ENCODE measurements at regions not wholly inside any gene's neighbourhood (a gene's known extent, or its start where the extent isn't known, plus 50 kb on each side); places are given as distances from the start of the nearest gene placed in this dataset.

DNA sequence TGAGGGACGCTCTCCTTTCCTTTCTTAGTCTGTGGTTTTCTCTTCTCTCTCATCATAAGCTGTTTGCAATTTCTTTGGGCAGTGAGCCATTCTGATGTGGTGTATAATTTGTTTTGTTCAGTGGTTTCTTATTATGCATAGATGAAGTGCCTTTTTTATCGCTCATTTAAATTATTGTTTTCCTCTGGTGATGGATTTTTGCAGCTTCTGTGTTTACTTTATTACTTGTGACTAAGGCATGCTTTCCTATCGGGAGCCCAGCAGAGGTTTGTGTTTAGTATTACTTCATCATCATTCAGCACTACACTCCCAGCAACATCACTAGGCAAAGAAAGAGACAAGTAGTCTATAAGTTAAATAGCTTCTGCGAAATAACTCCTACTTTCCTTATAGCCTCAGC is 586.6 kb upstream of the NOVA1 start:
- H3K9me3 Mint-ChIP-seq, result peaks cover 7% of the 10 kb centered on the region

DNA sequence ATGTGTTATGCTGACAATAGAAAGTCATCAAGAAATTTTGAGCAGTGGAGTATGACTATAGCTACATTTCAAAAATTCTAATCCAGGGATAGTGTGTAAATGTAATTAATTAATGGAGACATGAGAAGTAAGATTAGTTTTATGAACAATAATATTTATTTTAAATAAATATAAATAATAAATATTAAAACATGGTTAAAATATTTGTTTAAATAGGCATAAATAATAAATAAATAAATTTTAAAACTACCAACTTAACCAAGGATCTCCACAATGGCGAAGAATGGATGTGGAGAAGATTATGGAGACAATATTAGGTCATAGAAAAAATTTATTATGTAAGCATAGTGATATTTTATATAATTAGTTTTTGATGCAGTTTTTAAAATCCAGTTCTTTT is 588.2 kb upstream of the NOVA1 start:
- Mint-ChIP-seq H3K4me3 (no peak overlapping the region), H3K4me1 (no peaks in the 10 kb centered on the region), H3K9me3 (peaks cover 8% of the 10 kb centered on the region), H3K36me3 (no peaks in the 10 kb centered on the region), H3K27me3 (no peaks in the 10 kb centered on the region), H3K27ac (no peak overlapping the region)
- DNase-seq, result no peak

More for the DNA sequence above, 586.6 kb upstream of the NOVA1 start:
- DNase-seq, result no peak
- no peaks in the 10 kb centered on the region for H3K36me3 Mint-ChIP-seq
- no peaks in the 10 kb centered on the region for H3K27me3 Mint-ChIP-seq
- no peak overlapping the region for H3K4me3 Mint-ChIP-seq
- H3K27ac Mint-ChIP-seq, result no peak overlapping the region
- no peaks in the 10 kb centered on the region for H3K4me1 Mint-ChIP-seq

DNA sequence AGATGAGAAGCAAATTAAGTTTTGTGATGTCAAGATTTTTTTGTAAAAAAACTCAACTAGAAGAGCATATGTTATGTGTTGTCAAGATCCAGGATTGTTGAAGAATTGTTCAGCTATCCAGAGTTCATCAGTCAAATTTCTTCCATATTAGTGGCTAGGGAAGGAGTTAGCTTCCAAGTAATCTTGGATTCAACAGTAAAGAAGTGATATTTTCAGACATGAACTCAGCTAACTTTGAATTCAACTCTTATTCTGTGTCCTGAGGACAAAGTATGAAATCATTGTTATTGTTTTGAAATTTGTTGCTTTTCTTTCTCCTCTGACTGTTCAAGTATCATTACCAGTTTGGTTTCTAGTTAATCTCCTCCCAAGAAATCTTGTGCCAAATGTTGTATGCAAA is 589.3 kb upstream of the NOVA1 start:
- no peak overlapping the region for H3K4me3 Mint-ChIP-seq
- H3K9me3 Mint-ChIP-seq, result peaks cover 6% of the 10 kb centered on the region
- no peaks in the 10 kb centered on the region for H3K4me1 Mint-ChIP-seq
- DNase-seq, result no peak
- no peak overlapping the region for H3K27ac Mint-ChIP-seq
- H3K36me3 Mint-ChIP-seq, result no peaks in the 10 kb centered on the region
- no peaks in the 10 kb centered on the region for H3K27me3 Mint-ChIP-seq

DNA sequence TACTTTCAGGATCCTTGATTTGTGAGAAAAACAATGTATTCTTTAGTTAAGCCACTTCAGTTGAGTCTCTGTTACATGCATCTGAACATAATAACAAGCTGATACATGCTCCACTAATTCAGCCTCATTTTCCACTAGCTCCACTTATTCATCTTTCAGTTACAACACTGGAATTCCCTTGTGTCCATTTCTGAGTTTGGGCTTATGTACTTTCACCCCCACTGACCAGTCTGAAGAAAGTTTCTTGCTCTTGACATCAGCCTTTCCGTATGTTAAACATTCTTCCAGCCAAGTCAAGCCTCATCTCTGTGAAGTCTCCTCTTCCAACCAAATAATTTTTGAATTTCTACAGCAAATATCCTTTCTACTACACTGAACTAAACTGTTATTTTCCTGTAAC is 592.5 kb upstream of the NOVA1 start:
- Mint-ChIP-seq H3K36me3 (no peaks in the 10 kb centered on the region), H3K27ac (no peak overlapping the region), H3K27me3 (no peaks in the 10 kb centered on the region), H3K4me3 (no peak overlapping the region), H3K9me3 (peaks cover 9% of the 10 kb centered on the region), H3K4me1 (no peaks in the 10 kb centered on the region)
- no peak for DNase-seq

DNA sequence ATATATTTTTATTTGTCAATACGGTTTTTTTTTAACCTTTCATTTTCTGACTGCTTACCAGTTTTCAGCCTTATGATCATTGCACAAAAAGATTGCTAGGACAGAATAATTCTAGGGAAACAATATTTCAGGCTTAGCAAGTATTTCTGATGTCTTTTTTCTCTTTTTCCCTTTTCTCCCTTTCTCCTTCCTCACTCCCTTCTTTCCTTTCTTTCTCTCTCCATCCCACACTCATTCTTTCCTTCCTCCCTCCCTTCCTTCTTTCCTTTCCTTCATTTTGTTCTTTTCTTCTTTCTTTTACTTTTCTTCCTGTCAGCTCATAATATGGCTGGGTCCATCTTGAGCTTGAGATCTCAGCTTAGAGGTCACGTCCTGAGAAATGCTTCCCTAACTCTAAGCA is 601.4 kb upstream of the NOVA1 start:
- no peaks in the 10 kb centered on the region for H3K36me3 Mint-ChIP-seq
- peaks cover 3% of the 10 kb centered on the region for H3K9me3 Mint-ChIP-seq
- no peak overlapping the region for H3K27ac Mint-ChIP-seq
- no peak overlapping the region for H3K4me3 Mint-ChIP-seq
- no peaks in the 10 kb centered on the region for H3K27me3 Mint-ChIP-seq
- no peak for DNase-seq
- no peaks in the 10 kb centered on the region for H3K4me1 Mint-ChIP-seq

DNA sequence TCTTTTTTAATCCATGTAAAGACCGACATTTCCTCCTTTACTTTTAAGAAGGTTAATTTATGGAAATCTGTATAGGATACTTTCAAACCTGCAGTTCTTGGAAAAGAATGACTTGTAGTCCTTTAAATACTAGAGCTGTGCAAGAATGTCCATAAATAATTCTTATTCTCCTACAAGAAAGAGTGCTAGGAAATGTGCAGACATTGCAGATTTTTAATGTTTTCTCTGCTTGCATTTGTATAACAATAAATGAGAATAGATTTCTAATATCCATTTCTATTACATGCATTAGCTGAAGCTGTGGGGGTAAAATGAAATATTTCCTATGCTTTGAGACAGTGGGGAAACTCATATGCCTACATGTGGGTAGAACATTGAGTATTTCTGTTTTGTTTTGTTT is 607.2 kb upstream of the NOVA1 start:
- H3K9me3 Mint-ChIP-seq, result peaks cover 6% of the 10 kb centered on the region
- no peak for DNase-seq
- H3K4me1 Mint-ChIP-seq, result no peaks in the 10 kb centered on the region
- H3K27ac Mint-ChIP-seq, result no peak overlapping the region
- no peaks in the 10 kb centered on the region for H3K36me3 Mint-ChIP-seq
- no peaks in the 10 kb centered on the region for H3K27me3 Mint-ChIP-seq
- no peak overlapping the region for H3K4me3 Mint-ChIP-seq

DNA sequence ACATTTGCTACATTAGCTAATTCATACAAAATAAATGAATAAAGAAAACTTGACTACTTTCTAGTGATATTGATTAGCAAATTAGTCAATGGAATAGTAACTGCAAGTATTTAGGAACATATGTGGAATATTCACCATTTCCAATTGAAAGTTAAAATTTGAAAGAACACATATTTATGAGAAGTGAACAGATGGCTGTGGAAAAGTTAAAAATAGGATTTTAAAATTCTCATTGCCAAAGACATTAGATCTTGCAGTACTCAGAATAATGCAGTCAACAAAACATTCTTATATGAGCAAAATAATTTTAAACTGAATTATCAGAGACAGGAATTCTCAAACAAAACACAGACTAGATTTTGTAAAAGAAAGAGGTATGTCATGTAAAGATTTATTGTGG is 613.9 kb upstream of the NOVA1 start:
- no peak for DNase-seq
- Mint-ChIP-seq H3K4me3 (no peak overlapping the region), H3K27me3 (no peaks in the 10 kb centered on the region), H3K36me3 (no peaks in the 10 kb centered on the region), H3K27ac (no peak overlapping the region), H3K9me3 (peaks cover 11% of the 10 kb centered on the region), H3K4me1 (no peaks in the 10 kb centered on the region)

DNA sequence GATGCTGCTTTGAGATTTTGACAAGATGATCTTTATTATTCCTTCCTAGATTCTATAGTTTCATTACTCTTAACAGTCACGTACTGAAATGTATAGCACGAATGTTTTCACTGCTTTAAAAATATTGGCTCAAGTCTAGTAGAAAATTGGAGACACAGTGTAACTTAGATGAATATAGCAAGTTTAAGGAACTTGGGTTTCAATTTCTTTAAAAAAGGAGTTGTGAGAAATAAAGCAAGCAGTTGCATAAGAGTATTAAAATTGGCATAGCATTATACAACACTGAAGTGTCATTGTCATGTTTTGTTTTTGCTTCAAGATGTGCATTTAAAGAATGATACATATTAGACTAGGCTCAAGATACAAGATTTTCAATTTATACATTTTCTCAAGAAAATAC is 624.8 kb upstream of the NOVA1 start:
- H3K9me3 Mint-ChIP-seq, result peaks cover 20% of the 10 kb centered on the region
- H3K36me3 Mint-ChIP-seq, result no peaks in the 10 kb centered on the region
- H3K27me3 Mint-ChIP-seq, result no peaks in the 10 kb centered on the region
- H3K4me3 Mint-ChIP-seq, result no peak overlapping the region
- no peaks in the 10 kb centered on the region for H3K4me1 Mint-ChIP-seq
- no peak overlapping the region for H3K27ac Mint-ChIP-seq
- no peak for DNase-seq

DNA sequence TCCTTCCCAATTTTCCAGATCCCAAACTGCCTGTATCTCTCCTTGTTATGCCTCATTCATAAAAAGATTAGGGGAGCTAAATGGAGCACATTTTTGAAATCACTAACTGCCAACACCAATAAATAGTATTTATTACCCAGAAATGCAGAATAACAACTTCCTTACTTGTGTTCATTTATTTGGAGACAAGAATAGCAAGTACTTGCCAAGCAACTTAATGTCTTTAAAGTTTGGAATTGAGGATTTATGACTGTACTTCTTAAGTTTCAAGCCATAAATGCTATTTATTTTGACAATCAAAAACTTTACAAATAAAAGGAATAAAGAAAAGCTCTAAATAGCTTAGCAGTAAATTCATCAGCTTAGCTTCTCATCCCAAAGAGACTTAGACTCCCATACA is 626.1 kb upstream of the NOVA1 start:
- no peaks in the 10 kb centered on the region for H3K36me3 Mint-ChIP-seq
- no peak overlapping the region for H3K27ac Mint-ChIP-seq
- DNase-seq, result no peak
- no peaks in the 10 kb centered on the region for H3K27me3 Mint-ChIP-seq
- peaks cover 21% of the 10 kb centered on the region for H3K9me3 Mint-ChIP-seq
- no peaks in the 10 kb centered on the region for H3K4me1 Mint-ChIP-seq
- H3K4me3 Mint-ChIP-seq, result no peak overlapping the region

DNA sequence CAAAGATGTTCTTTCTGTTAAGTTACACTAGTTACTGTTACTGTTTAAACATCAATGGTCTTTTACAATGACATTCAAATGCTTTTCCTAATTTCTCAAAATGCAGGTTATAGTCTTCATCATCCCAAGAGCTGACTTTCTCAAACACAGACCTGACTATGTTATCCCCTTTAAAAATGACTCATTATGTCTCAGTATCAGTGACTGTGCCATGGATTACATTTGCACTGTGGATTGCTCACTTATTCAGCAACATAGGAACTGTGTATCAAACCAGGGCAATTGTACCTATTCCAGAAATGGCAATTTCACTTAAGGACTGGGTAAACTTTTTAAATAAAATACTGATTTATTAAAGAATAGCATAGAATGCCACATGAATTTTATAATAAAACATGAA is 630.2 kb upstream of the NOVA1 start:
- Mint-ChIP-seq H3K9me3 (peaks cover 20% of the 10 kb centered on the region), H3K36me3 (no peaks in the 10 kb centered on the region)
- DNase-seq, result no peak

DNA sequence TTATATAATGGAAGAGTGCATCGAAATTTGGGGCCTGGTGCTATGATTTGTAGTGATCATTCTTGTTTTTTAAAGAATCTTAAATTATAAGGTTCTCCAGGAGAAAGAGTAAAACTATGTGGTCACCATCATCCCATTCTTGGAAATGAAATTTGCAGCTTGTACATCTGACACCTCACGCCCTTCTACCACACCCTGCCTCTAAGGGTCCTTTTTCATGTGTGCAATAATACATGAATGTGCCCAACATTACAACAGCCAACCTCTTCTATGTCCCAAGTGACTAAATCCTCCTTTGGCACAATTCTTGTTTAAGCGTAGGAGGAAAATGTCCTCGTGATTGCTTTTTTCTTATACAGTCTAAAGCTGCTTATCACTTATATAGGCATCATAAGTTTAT is 636.5 kb upstream of the NOVA1 start:
- no peak overlapping the region for H3K27ac Mint-ChIP-seq
- DNase-seq, result no peak
- H3K27me3 Mint-ChIP-seq, result no peaks in the 10 kb centered on the region
- no peaks in the 10 kb centered on the region for H3K36me3 Mint-ChIP-seq
- no peaks in the 10 kb centered on the region for H3K4me1 Mint-ChIP-seq
- H3K9me3 Mint-ChIP-seq, result peaks cover 13% of the 10 kb centered on the region
- no peak overlapping the region for H3K4me3 Mint-ChIP-seq

More for the DNA sequence above, 630.2 kb upstream of the NOVA1 start:
- no peak overlapping the region for H3K4me3 Mint-ChIP-seq
- H3K27ac Mint-ChIP-seq, result no peak overlapping the region
- H3K27me3 Mint-ChIP-seq, result no peaks in the 10 kb centered on the region
- no peaks in the 10 kb centered on the region for H3K4me1 Mint-ChIP-seq

DNA sequence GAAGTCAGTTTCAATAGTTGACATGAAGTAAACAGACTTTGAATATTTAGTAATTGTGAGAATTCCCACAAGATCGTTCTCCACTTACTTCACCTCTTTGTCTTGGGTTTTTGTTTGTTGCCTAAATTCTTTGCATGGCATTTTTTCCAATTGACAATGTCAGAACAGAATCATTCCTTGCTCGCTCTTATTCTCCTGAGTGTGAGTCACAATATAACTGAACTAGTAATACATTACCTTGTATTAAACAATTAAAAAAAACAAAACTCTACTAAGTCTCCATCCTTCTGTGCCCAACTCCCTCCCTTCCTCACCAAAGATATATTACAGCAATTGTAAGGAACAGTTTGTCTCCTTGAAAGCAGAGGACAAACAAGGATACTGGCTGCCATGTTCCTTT is 638.8 kb upstream of the NOVA1 start:
- Mint-ChIP-seq H3K4me3 (no peak overlapping the region), H3K9me3 (peaks cover 12% of the 10 kb centered on the region), H3K4me1 (no peaks in the 10 kb centered on the region), H3K36me3 (no peaks in the 10 kb centered on the region), H3K27me3 (no peaks in the 10 kb centered on the region), H3K27ac (no peak overlapping the region)
- DNase-seq, result no peak

DNA sequence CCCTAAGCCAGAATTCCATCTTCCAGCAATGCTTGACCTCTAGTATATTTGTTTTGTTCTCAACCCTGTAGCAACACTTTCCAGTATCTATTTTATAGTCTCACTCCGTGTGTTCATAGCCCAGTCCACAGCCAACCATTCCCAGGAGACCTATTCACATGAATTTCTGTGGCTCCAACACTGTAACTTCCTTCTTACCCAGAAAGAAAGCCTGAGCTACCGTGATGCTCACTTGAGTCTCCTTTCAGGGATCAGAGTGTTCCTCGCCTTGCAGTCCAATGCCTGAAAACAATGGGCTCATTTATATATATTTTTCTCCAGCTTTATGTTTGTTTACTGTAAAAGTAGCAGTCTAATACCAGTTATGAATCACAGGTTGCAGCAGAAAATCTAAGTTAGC is 645.0 kb upstream of the NOVA1 start:
- Mint-ChIP-seq H3K27me3 (no peaks in the 10 kb centered on the region), H3K4me3 (no peak overlapping the region), H3K4me1 (no peaks in the 10 kb centered on the region), H3K27ac (no peak overlapping the region), H3K36me3 (no peaks in the 10 kb centered on the region), H3K9me3 (peaks cover 16% of the 10 kb centered on the region)
- no peak for DNase-seq

DNA sequence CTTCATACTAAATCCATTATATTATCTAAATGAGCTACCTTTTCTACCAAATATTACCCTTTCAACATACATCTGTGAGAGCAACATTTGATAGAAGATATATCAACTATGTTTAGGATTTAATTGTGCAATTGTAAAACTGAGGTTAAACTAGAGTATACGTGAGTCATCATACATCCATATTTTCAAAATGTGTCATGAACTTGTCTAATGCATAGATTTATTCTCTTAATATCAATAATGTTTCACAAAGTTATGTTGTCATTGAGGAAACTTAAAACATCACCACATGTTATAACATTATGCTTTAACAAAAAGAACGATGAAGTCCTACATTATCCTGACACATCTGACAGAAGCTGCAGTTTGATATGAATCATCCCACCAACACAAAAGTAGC is 645.5 kb upstream of the NOVA1 start:
- Mint-ChIP-seq H3K4me3 (no peak overlapping the region), H3K36me3 (no peaks in the 10 kb centered on the region), H3K9me3 (peaks cover 16% of the 10 kb centered on the region), H3K4me1 (no peaks in the 10 kb centered on the region), H3K27me3 (no peaks in the 10 kb centered on the region), H3K27ac (no peak overlapping the region)
- DNase-seq, result no peak

DNA sequence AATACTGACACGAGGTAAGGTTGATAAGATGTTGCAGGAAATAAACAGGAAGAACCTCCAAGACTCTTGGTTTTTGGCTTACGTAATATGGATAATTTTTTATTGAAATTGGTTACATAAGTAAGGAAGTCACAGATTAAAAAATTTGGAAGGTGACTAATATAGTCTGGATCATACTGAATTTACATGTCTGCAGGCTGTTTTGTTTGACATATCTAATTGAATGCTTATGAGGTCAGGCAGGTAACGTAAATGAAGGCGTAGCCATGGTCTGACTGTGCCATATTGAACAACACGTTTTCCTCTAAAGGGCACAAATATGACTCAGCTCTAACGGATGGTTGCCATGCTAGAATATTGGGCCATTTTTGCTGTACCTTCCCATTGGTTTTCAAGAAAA is 648.1 kb upstream of the NOVA1 start:
- H3K27ac Mint-ChIP-seq, result no peak overlapping the region
- H3K27me3 Mint-ChIP-seq, result no peaks in the 10 kb centered on the region
- no peaks in the 10 kb centered on the region for H3K36me3 Mint-ChIP-seq
- H3K4me1 Mint-ChIP-seq, result no peaks in the 10 kb centered on the region
- H3K9me3 Mint-ChIP-seq, result peaks cover 18% of the 10 kb centered on the region
- H3K4me3 Mint-ChIP-seq, result no peak overlapping the region
- no peak for DNase-seq

DNA sequence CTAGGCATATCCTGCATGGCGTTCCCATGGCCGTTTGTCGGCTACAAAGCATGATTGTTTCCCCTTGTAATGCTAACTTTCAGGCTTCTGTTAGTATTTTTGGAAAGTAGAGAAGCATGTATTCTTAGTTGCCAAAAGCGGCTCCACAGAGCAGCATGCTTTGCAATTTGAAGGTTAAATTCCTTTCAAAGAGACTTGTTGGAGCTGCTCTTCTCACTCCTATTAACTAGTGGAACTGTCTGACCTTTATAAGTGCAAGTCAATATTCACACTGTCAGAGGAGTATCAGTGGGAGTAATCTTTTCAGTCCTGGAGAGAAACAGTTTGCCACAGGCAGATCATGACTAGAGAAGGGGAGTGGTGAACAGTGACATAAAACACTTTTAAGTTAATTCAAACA is 656.1 kb upstream of the NOVA1 start:
- no peak overlapping the region for H3K4me3 Mint-ChIP-seq
- peaks cover 9% of the 10 kb centered on the region for H3K9me3 Mint-ChIP-seq
- no peaks in the 10 kb centered on the region for H3K4me1 Mint-ChIP-seq
- H3K27me3 Mint-ChIP-seq, result no peaks in the 10 kb centered on the region
- no peak for DNase-seq
- no peak overlapping the region for H3K27ac Mint-ChIP-seq
- H3K36me3 Mint-ChIP-seq, result no peaks in the 10 kb centered on the region

DNA sequence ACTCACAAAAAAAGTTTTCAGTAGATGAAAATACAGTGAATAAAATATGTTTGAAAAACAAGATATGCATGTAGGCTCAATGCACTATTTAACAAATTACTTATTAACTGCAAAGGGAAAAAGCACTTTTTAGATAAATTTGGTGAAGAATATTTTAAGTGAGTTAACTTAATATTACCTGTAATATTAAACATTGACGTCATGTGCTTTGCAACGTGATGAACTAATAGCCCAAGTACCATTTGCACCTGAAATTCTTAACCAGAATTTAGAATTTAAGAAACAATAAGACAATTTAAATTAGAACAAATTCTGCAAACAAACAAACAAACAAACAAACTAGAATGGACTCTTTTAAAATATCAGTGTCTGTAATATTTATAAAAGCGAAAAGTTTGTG is 659.0 kb upstream of the NOVA1 start:
- H3K27ac Mint-ChIP-seq, result no peak overlapping the region
- H3K36me3 Mint-ChIP-seq, result no peaks in the 10 kb centered on the region
- no peak for DNase-seq
- no peak overlapping the region for H3K4me3 Mint-ChIP-seq
- H3K9me3 Mint-ChIP-seq, result peaks cover 6% of the 10 kb centered on the region
- no peaks in the 10 kb centered on the region for H3K27me3 Mint-ChIP-seq
- no peaks in the 10 kb centered on the region for H3K4me1 Mint-ChIP-seq

Data from activated naive CD8-positive, alpha-beta T cell treated with anti-CD3 and anti-CD28 coated beads for 36 hours (primary cell).